ENCODE measurements at regions not wholly inside any gene's neighbourhood (a gene's known extent, or its start where the extent isn't known, plus 50 kb on each side); places are given as distances from the start of the nearest gene placed in this dataset.

- TF ChIP-seq CTCF (IDR thresholded peaks at IDR 0.05) (no peak), POLR2A (IDR thresholded peaks at IDR 0.05) (no peak)
These were observed 258.0 kb upstream of the HABP2 start for GRCh38 chr10:113294868-113295267.

Data from right lobe of liver (tissue), 4 donors.